Mesendoderm (in vitro differentiated cells): ENCODE measurements at regions not wholly inside any gene's neighbourhood (a gene's known extent, or its start where the extent isn't known, plus 50 kb on each side); places are given as distances from the start of the nearest gene placed in this dataset.

Experiments used
- DNase-seq: peaks from one replicate; pipeline ENCODE4 v3.0.0; 2013
- H2AK5ac ChIP-seq: 2 replicates; pipeline ENCODE4 v1.6.1; 2013; ENCODE audit warnings: low read length, inconsistent platforms
- H2BK120ac ChIP-seq: 2 replicates; pipeline ENCODE4 v1.6.1; 2013; ENCODE audit warnings: low read depth, mild to moderate bottlenecking, low read length, moderate library complexity, mixed read lengths
- H2BK15ac ChIP-seq: replicated peaks from 2 replicates; pipeline ENCODE4 v1.6.1; 2013; ENCODE audit warnings: low read depth, mild to moderate bottlenecking, moderate library complexity
- H2BK5ac ChIP-seq: 2 replicates; pipeline ENCODE4 v1.6.1; 2013; ENCODE audit warnings: low read length, inconsistent platforms
- H3K18ac ChIP-seq: 2 replicates; pipeline ENCODE4 v1.6.1; 2013; ENCODE audit warnings: mild to moderate bottlenecking, low read length, mixed read lengths
- H3K23ac ChIP-seq: one replicate; pipeline ENCODE4 v1.6.1; 2013; ENCODE audit warnings: low read length
- H3K27ac ChIP-seq: 2 replicates; pipeline ENCODE4 v1.5.1; 2013; ENCODE audit warnings: low read depth, mild to moderate bottlenecking, inconsistent platforms, low read length, moderate library complexity
- H3K27me3 ChIP-seq: 2 replicates; pipeline ENCODE4 v1.6.1; 2013; ENCODE audit warnings: low read length, control low read depth, mild to moderate bottlenecking, inconsistent platforms; ENCODE audit not compliant: insufficient read depth, poor library complexity
- H3K36me3 ChIP-seq: 2 replicates; pipeline ENCODE4 v1.6.1; 2013; ENCODE audit warnings: low read length, inconsistent platforms; ENCODE audit not compliant: control insufficient read depth, insufficient read depth
- H3K4ac ChIP-seq: one replicate; pipeline ENCODE4 v1.6.1; 2013; ENCODE audit warnings: low read depth, mild to moderate bottlenecking, low read length, moderate library complexity
- H3K4me1 ChIP-seq: 2 replicates; pipeline ENCODE4 v1.6.1; 2013; ENCODE audit warnings: low read depth, low read length, inconsistent platforms; ENCODE audit not compliant: control insufficient read depth
- H3K4me2 ChIP-seq: 2 replicates; pipeline ENCODE4 v1.6.1; 2013; ENCODE audit warnings: low read length
- H3K4me3 ChIP-seq: 2 replicates; pipeline ENCODE4 v1.5.1; 2013; ENCODE audit warnings: mild to moderate bottlenecking, low read length
- H3K56ac ChIP-seq: one replicate; pipeline ENCODE4 v1.6.1; 2013; ENCODE audit warnings: low read length
- H3K79me1 ChIP-seq: 2 replicates; pipeline ENCODE4 v1.6.1; 2013; ENCODE audit warnings: low read length, inconsistent platforms
- H3K79me2 ChIP-seq: 2 replicates; pipeline ENCODE4 v1.6.1; 2013; ENCODE audit warnings: mild to moderate bottlenecking, low read length; ENCODE audit not compliant: control insufficient read depth, insufficient read depth
- H3K9ac ChIP-seq: 2 replicates; pipeline ENCODE4 v1.6.1; 2013; ENCODE audit warnings: low read length, inconsistent platforms
- H4K5ac ChIP-seq: one replicate; pipeline ENCODE4 v1.6.1; 2013; ENCODE audit warnings: low read length
- H4K8ac ChIP-seq: one replicate; pipeline ENCODE4 v1.6.1; 2013; ENCODE audit warnings: low read depth, mild to moderate bottlenecking, control low read depth, low read length, moderate library complexity
- WGBS: extraction: QIAGEN DNeasy Blood & Tissue Kit; methylation state at CpG from one replicate; pipeline ENCODE4 v1.1.7; 2013; ENCODE audit warnings: low lambda C conversion rate, missing lambda C conversion rate; ENCODE audit not compliant: insufficient coverage; ENCODE audit errors: extremely low coverage; 5-methylcytosine and 5-hydroxymethylcytosine counted together

DNA sequence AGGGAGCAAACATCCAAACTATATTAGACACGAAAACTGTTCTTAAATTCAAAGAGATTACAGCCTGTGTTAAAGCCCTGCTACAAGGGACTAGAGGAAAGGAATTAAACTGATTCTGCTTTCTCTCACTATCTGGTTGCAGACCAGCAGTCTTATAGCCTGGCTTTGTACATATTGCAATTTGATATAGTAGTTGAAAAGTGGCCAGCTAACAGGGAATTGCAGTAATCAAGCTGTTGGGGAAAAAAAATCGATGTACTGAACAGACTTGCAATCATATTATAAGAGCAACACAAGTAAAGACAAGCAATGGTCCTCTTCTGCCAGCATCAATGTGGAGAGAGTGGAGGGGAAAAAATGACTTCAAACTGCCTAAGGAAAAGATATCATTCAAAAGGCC is 364.4 kb upstream of the EPHA5 start:
- Histone ChIP-seq H2BK120ac (no peak overlapping the region), H3K79me1 (no peaks in the 10 kb centered on the region), H3K36me3 (no peaks in the 10 kb centered on the region), H3K18ac (no peak overlapping the region), H3K27me3 (no peaks in the 10 kb centered on the region), H2AK5ac (no peak overlapping the region), H2BK5ac (no peak overlapping the region), H3K79me2 (no peaks in the 10 kb centered on the region), H2BK15ac (no peak overlapping the region), H3K27ac (no peak overlapping the region), H3K4ac (no peak overlapping the region), H3K4me3 (no peak overlapping the region), H3K56ac (no peak overlapping the region), H3K4me1 (no peaks in the 10 kb centered on the region), H3K23ac (no peak overlapping the region), H3K4me2 (no peak overlapping the region), H4K8ac (no peak overlapping the region), H4K5ac (no peak overlapping the region), H3K9ac (no peak overlapping the region)
- DNase-seq: no peak
- no CpG with 5 or more reads among the region's 2 CpGs for WGBS

DNA sequence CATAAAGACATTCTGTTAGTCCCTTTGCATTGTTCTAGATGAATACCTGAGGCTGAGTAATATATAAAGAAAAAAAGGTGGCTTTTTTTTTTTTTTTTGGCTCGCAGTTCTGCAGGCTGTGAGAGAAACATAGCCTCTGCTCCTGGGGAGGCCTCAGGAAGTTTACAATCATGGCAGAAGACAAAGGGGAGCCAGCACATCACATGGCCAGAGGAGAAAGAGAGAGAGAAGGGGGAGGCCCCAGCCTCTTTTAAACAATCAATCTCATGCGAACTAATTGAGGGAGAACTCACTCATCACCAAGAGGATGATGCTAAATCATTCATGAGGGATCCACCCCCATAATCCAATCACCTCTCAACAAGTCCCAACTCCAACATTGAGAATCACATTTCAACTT is 364.0 kb upstream of the EPHA5 start:
- H3K4me2 ChIP-seq: no peak overlapping the region
- H3K56ac ChIP-seq: no peak overlapping the region
- no peak overlapping the region for H3K27ac ChIP-seq
- no peaks in the 10 kb centered on the region for H3K27me3 ChIP-seq
- H3K4me3 ChIP-seq: no peak overlapping the region
- WGBS: no CpG with 5 or more reads among the region's 2 CpGs
- no peak overlapping the region for H3K23ac ChIP-seq
- no peak overlapping the region for H3K4ac ChIP-seq
- no peaks in the 10 kb centered on the region for H3K4me1 ChIP-seq
- no peak overlapping the region for H4K5ac ChIP-seq
- H2BK15ac ChIP-seq: no peak overlapping the region
- no peak overlapping the region for H2BK5ac ChIP-seq
- H2BK120ac ChIP-seq: no peak overlapping the region
- DNase-seq: no peak
- no peak overlapping the region for H3K9ac ChIP-seq
- no peak overlapping the region for H4K8ac ChIP-seq
- H3K79me2 ChIP-seq: no peaks in the 10 kb centered on the region
- no peaks in the 10 kb centered on the region for H3K79me1 ChIP-seq
- H3K36me3 ChIP-seq: no peaks in the 10 kb centered on the region
- H3K18ac ChIP-seq: no peak overlapping the region
- H2AK5ac ChIP-seq: no peak overlapping the region

DNA sequence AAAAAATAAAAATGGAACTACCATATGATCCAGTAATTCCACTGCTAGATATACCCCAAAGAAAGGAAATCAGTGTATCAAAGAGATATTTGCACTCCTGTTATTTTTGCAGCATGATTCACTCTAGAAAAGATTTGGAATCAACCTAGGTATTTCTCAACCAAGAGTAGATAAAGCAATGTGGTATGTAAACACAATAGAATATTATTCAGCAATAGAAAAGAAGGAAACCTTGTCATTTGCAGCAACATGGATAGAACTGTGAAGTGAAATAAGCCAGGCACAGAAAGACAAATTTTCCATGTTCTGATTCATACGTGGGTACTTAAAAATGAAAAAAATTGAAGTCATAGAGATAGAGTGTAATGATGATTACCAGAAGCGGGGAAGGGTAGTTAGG is 362.3 kb upstream of the EPHA5 start:
- Histone ChIP-seq H3K23ac (no peak overlapping the region), H4K8ac (no peak overlapping the region), H2BK5ac (no peak overlapping the region), H3K4me1 (no peaks in the 10 kb centered on the region), H4K5ac (no peak overlapping the region), H3K27me3 (no peaks in the 10 kb centered on the region), H2BK15ac (no peak overlapping the region), H3K56ac (no peak overlapping the region), H3K18ac (no peak overlapping the region), H3K4ac (no peak overlapping the region), H2AK5ac (no peak overlapping the region), H3K36me3 (no peaks in the 10 kb centered on the region), H3K27ac (no peak overlapping the region), H3K79me1 (no peaks in the 10 kb centered on the region), H3K79me2 (no peaks in the 10 kb centered on the region), H3K4me2 (no peak overlapping the region), H3K4me3 (no peak overlapping the region), H2BK120ac (no peak overlapping the region), H3K9ac (no peak overlapping the region)
- WGBS: no CpG with 5 or more reads among the region's 2 CpGs
- no peak for DNase-seq

DNA sequence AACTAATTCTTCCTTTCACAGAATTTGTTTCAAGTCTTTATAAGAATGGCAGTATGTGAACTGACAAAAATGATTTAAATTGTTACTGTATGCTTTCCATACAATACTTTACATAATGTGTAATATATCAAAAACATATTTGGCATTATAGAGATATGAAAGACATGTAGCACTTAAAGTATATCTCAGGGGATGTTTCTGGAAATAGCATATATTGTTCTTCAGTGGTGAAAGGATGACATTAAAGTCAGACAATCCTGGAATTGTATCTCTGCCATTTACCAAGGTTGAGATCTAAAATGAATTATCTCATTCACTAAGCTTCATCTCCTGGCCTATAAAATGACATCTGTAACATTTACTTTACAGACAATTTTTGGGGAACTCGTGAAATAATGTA is 358.4 kb upstream of the EPHA5 start:
- no peak overlapping the region for H3K4me2 ChIP-seq
- no peak overlapping the region for H3K9ac ChIP-seq
- no peaks in the 10 kb centered on the region for H3K79me1 ChIP-seq
- H3K23ac ChIP-seq: no peak overlapping the region
- no peak overlapping the region for H3K27ac ChIP-seq
- WGBS: no CpG with 5 or more reads among the region's 1 CpG
- no peak overlapping the region for H2BK5ac ChIP-seq
- H3K4me1 ChIP-seq: no peaks in the 10 kb centered on the region
- no peak overlapping the region for H3K56ac ChIP-seq
- no peak overlapping the region for H2AK5ac ChIP-seq
- no peaks in the 10 kb centered on the region for H3K36me3 ChIP-seq
- DNase-seq: no peak
- H3K4ac ChIP-seq: no peak overlapping the region
- no peak overlapping the region for H4K5ac ChIP-seq
- no peaks in the 10 kb centered on the region for H3K27me3 ChIP-seq
- no peak overlapping the region for H2BK120ac ChIP-seq
- no peak overlapping the region for H2BK15ac ChIP-seq
- H3K4me3 ChIP-seq: no peak overlapping the region
- H4K8ac ChIP-seq: no peak overlapping the region
- no peak overlapping the region for H3K18ac ChIP-seq
- H3K79me2 ChIP-seq: no peaks in the 10 kb centered on the region

DNA sequence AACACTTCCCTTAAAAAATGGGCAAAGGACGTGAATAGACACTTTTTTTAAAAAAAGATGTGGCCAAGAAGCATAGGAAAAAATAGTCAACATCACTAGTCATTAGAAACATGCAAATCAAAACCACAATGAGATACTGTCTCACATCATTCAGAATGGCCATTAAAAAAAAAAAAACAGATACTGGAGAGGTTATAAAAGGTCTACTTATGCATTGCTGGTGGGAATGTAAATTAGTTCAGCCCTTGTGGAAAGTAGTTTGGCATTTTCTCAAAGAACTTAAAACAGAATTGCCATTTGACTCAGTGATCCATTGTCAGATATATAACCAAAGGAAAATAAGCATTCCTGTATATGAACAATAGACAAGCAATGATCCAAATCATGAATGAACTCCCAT is 352.8 kb upstream of the EPHA5 start:
- H2AK5ac ChIP-seq: no peak overlapping the region
- no peak overlapping the region for H4K5ac ChIP-seq
- no peak overlapping the region for H2BK15ac ChIP-seq
- H3K4me2 ChIP-seq: no peak overlapping the region
- no peaks in the 10 kb centered on the region for H3K4me1 ChIP-seq
- no peak for DNase-seq
- H3K23ac ChIP-seq: no peak overlapping the region
- no peaks in the 10 kb centered on the region for H3K79me1 ChIP-seq
- H2BK120ac ChIP-seq: no peak overlapping the region
- H3K27ac ChIP-seq: no peak overlapping the region
- H3K56ac ChIP-seq: no peak overlapping the region
- H3K18ac ChIP-seq: no peak overlapping the region
- H3K9ac ChIP-seq: no peak overlapping the region
- H3K4ac ChIP-seq: no peak overlapping the region
- H3K4me3 ChIP-seq: no peak overlapping the region
- no peak overlapping the region for H2BK5ac ChIP-seq
- no peaks in the 10 kb centered on the region for H3K27me3 ChIP-seq
- H4K8ac ChIP-seq: no peak overlapping the region
- H3K36me3 ChIP-seq: no peaks in the 10 kb centered on the region
- H3K79me2 ChIP-seq: no peaks in the 10 kb centered on the region
- WGBS: no CpG with 5 or more reads among the region's 1 CpG

DNA sequence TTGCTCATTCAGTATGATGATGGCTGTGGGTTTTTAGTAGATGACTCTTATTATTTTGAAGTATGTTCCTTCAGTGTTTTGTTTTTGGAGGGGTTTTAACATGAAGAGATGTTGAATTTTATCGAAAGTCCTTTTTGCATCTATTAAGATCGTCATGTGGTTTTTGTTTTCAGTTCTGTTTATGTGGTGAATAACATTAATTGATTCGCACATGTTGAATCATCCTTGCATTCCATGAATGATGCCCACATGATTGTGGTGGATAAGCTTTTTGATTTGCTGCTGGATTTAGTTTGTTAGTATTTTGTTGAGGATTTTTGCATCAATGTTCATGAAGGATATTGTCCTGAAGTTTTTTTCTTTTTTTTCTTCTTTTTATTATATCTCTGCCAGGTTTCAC is 347.4 kb upstream of the EPHA5 start:
- Histone ChIP-seq H3K4me2 (no peak overlapping the region), H2BK15ac (no peak overlapping the region), H3K56ac (no peak overlapping the region), H2AK5ac (no peak overlapping the region), H2BK120ac (no peak overlapping the region), H3K4ac (no peak overlapping the region), H3K4me3 (no peak overlapping the region), H2BK5ac (no peak overlapping the region), H3K27me3 (no peaks in the 10 kb centered on the region), H3K4me1 (no peaks in the 10 kb centered on the region), H3K36me3 (no peaks in the 10 kb centered on the region), H3K9ac (no peak overlapping the region), H3K79me1 (no peaks in the 10 kb centered on the region), H3K23ac (no peak overlapping the region), H3K79me2 (no peaks in the 10 kb centered on the region), H3K27ac (no peak overlapping the region), H3K18ac (no peak overlapping the region), H4K5ac (no peak overlapping the region), H4K8ac (no peak overlapping the region)
- DNase-seq: no peak
- no CpG with 5 or more reads among the region's 3 CpGs for WGBS
